Neural crest cell (in vitro differentiated cells): ENCODE measurements at regions not wholly inside any gene's neighbourhood (a gene's known extent, or its start where the extent isn't known, plus 50 kb on each side); places are given as distances from the start of the nearest gene placed in this dataset.

Experiments used
- DNase-seq: peaks from one replicate; pipeline ENCODE4 v3.0.0; 2021; ENCODE audit warnings: low read depth, mixed read lengths, low spot score
- H3K27ac Mint-ChIP-seq: one replicate; pipeline ENCODE4 v1.8.0; 2021; ENCODE audit warnings: mild to moderate bottlenecking, mixed read lengths; ENCODE audit not compliant: unreplicated experiment
- H3K27me3 Mint-ChIP-seq: 2 replicates; pipeline ENCODE4 v1.8.0; 2021; ENCODE audit warnings: low read depth, mild to moderate bottlenecking, mixed read lengths
- H3K36me3 Mint-ChIP-seq: 2 replicates; pipeline ENCODE4 v1.8.0; 2021; ENCODE audit warnings: low read depth, mild to moderate bottlenecking, mixed read lengths
- H3K4me1 Mint-ChIP-seq: 2 replicates; pipeline ENCODE4 v1.8.0; 2021; ENCODE audit warnings: mixed read lengths
- H3K4me3 Mint-ChIP-seq: one replicate; pipeline ENCODE4 v1.8.0; 2021; ENCODE audit warnings: mild to moderate bottlenecking, mixed read lengths
- H3K9me3 Mint-ChIP-seq: 2 replicates; pipeline ENCODE4 v1.8.0; 2021; ENCODE audit warnings: mixed read lengths
- TF ChIP-seq, protein P1 (sequence below): fragments of 200-600 bp; sonication (generic); conservative IDR thresholded peaks from 2 replicates; pipeline ENCODE4 v1.5.0; 2021; ENCODE audit warnings: antibody characterized with exemption, mild to moderate bottlenecking

DNA sequence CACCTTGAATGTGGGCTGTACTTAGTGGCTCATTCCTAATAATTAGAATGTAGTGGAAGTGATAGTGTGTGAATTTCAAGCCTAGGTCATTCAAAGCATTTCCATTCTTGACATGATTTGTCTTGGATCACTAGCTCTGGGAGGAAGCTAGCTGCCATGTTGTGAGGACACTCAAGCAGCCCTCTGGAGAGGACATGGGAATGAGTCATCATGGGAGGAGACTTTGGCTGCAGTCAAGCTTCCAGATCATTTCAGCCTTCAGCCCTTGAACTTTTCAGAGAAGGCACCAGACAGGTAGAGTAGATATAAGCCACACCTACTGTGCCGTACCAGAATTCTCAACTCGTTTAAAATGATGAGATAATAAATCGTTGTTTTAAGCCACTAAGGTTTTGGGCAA is 506.9 kb downstream of the ZNF608 start:
- Mint-ChIP-seq H3K27me3 (no peaks in the 10 kb centered on the region), H3K4me3 (no peak overlapping the region), H3K27ac (no peak overlapping the region), H3K9me3 (peaks cover 3% of the 10 kb centered on the region), H3K4me1 (peaks cover 57% of the 10 kb centered on the region), H3K36me3 (peaks cover 21% of the 10 kb centered on the region)
- TF ChIP-seq, protein P1, sequence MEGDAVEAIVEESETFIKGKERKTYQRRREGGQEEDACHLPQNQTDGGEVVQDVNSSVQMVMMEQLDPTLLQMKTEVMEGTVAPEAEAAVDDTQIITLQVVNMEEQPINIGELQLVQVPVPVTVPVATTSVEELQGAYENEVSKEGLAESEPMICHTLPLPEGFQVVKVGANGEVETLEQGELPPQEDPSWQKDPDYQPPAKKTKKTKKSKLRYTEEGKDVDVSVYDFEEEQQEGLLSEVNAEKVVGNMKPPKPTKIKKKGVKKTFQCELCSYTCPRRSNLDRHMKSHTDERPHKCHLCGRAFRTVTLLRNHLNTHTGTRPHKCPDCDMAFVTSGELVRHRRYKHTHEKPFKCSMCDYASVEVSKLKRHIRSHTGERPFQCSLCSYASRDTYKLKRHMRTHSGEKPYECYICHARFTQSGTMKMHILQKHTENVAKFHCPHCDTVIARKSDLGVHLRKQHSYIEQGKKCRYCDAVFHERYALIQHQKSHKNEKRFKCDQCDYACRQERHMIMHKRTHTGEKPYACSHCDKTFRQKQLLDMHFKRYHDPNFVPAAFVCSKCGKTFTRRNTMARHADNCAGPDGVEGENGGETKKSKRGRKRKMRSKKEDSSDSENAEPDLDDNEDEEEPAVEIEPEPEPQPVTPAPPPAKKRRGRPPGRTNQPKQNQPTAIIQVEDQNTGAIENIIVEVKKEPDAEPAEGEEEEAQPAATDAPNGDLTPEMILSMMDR, result no peak
- DNase-seq, result no peak

GRCh38 chr5:124238350-124238749 is 508.1 kb downstream of the ZNF608 start:
- no peak for DNase-seq
- TF ChIP-seq, protein P1, result no peak
- H3K4me1 Mint-ChIP-seq, result peaks cover 69% of the 10 kb centered on the region
- no peaks in the 10 kb centered on the region for H3K27me3 Mint-ChIP-seq
- H3K9me3 Mint-ChIP-seq, result no peaks in the 10 kb centered on the region
- peak overlapping the region; percentile 53 for H3K27ac Mint-ChIP-seq
- peaks cover 12% of the 10 kb centered on the region for H3K36me3 Mint-ChIP-seq
- H3K4me3 Mint-ChIP-seq, result no peak overlapping the region

DNA sequence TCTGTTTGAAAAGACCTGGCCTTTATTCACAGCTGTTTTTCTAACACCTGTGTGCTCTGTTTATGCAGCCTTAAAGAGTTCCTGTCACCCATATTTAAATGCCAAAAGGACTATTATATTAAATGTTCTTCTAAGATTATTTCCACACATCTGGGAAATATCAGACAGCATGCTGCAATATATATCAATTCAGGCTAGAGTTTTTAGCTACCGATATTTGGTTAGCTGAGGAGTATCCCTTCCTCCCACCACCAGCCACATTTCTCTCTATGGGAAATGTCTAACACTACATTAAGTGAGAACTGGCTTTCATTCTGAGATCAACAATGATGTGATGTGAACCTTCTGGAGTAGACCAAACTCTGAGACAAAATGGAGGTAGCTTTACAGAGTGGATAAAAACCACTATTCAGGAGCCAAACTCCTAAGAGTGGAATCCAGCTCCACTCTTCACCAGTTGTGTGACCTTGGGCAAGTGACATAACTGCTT is 509.2 kb downstream of the ZNF608 start:
- TF ChIP-seq, protein P1, result no peak
- Mint-ChIP-seq H3K4me3 (peak overlapping the region; percentile 25), H3K4me1 (peaks cover 80% of the 10 kb centered on the region), H3K27ac (no peak overlapping the region), H3K9me3 (no peaks in the 10 kb centered on the region), H3K27me3 (no peaks in the 10 kb centered on the region), H3K36me3 (peaks cover 8% of the 10 kb centered on the region)
- DNase-seq, result no peak

DNA sequence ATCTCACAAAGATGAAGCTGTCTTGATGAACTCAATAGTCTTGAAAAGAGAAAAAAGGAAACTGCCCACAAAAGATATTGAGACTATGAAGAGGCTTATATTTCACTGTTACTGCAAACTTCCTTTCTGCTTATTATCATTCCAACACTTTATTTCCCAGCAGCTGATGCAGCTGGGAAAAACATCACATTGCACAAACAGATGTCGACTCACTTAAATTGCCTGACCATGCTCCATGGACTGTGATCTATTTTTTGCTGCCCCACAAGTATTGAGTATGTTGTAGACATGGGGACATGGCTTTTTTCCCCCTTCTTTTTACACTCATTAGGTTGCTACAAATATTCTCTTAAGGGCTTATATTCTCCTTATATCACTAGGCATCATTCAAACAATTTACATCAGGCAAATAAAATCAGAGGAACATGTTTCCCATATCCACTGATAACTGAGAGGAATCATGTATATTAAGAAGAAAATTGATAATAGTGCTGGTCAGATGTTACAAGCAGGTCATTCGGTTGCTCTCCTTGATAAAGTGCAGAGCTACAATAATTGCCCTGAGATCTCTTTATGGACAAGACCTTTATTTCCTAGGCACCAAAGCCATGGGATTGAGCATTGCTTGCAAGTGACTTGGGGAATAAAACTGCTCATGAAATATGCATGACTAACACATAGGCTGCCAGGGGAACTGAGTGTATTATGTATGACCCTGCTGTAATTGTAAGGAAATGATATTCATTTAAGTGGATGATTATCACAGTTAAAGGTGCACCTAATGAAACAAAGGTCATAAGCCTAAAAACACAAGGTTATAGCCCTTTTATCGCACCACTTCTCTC is 509.9 kb downstream of the ZNF608 start:
- TF ChIP-seq, protein P1, result no peak
- Mint-ChIP-seq H3K36me3 (peaks cover 4% of the 10 kb centered on the region), H3K4me1 (peaks cover 82% of the 10 kb centered on the region), H3K4me3 (peak overlapping the region; percentile 4), H3K27me3 (no peaks in the 10 kb centered on the region), H3K9me3 (no peaks in the 10 kb centered on the region), H3K27ac (peak overlapping the region; percentile 31)
- no peak for DNase-seq

GRCh38 chr5:124235576-124235975 is 510.9 kb downstream of the ZNF608 start:
- peaks cover 4% of the 10 kb centered on the region for H3K36me3 Mint-ChIP-seq
- no peaks in the 10 kb centered on the region for H3K27me3 Mint-ChIP-seq
- no peak for DNase-seq
- TF ChIP-seq, protein P1, result no peak
- peaks cover 87% of the 10 kb centered on the region for H3K4me1 Mint-ChIP-seq
- H3K9me3 Mint-ChIP-seq, result no peaks in the 10 kb centered on the region
- peak overlapping the region; percentile 23 for H3K4me3 Mint-ChIP-seq
- no peak overlapping the region for H3K27ac Mint-ChIP-seq
